PC-3 (cell line): ENCODE measurements at regions not wholly inside any gene's neighbourhood (a gene's known extent, or its start where the extent isn't known, plus 50 kb on each side); places are given as distances from the start of the nearest gene placed in this dataset.

ENCODE experiments used
- ATAC-seq: fragments of 200-7000 bp; cut with Tn5 transposase; 2 replicates; pipeline ENCODE4 v1.9.1; 2020; ENCODE audit warnings: mild to moderate bottlenecking, moderate library complexity
- BruUV-seq: library from RNA; stranded (reverse); fragments of 400-500 nt; replicated peaks from 2 replicates; lab custom pipeline; 2021; lab: Mats Ljungman, UMichigan
- CTCF ChIA-PET: fragments of 300-600 bp; sonication (Branson Sonifier 250); formaldehyde crosslinking; loops from one replicate; lab custom pipeline; 2022; ENCODE audit warnings: antibody characterized with exemption; lab: Charles Lee
- POLR2A ChIA-PET: fragments of 300-600 bp; sonication (Branson Sonifier 250); formaldehyde crosslinking; loops from one replicate; lab custom pipeline; 2022; ENCODE audit warnings: antibody characterized with exemption; ENCODE audit not compliant: unreplicated experiment; lab: Charles Lee
- DNase-seq: peaks from one replicate; pipeline ENCODE4 v3.0.0-alpha.2; 2015
- H2AFZ ChIP-seq: fragments of 300-600 bp; sonication (generic); 2 replicates; pipeline ENCODE4 v1.6.0; 2016; ENCODE audit warnings: antibody characterized with exemption, low read length
- H3F3A ChIP-seq: fragments of 300-600 bp; sonication (generic); one replicate; pipeline ENCODE4 v1.6.0; 2017; ENCODE audit warnings: antibody characterized with exemption, low read length, control low read depth, mild to moderate bottlenecking; ENCODE audit not compliant: unreplicated experiment
- H3K27ac ChIP-seq: fragments of 300-600 bp; sonication (generic); 2 replicates; pipeline ENCODE4 v1.5.1; 2016; ENCODE audit warnings: mild to moderate bottlenecking, low read length
- H3K27me3 ChIP-seq: fragments of 300-600 bp; sonication (generic); 2 replicates; pipeline ENCODE4 v1.6.1; 2016; ENCODE audit warnings: low read length, mixed read lengths
- H3K36me3 ChIP-seq: fragments of 300-600 bp; sonication (generic); 2 replicates; pipeline ENCODE4 v1.6.1; 2016; ENCODE audit warnings: low read depth, mixed run types, low read length, mixed read lengths
- H3K4me1 ChIP-seq: fragments of 300-600 bp; sonication (generic); 2 replicates; pipeline ENCODE4 v1.5.1; 2016; ENCODE audit warnings: low read length; ENCODE audit not compliant: insufficient read depth
- H3K4me2 ChIP-seq: fragments of 300-600 bp; sonication (generic); 2 replicates; pipeline ENCODE4 v1.6.0; 2016; ENCODE audit warnings: low read length
- H3K4me3 ChIP-seq: fragments of 300-600 bp; sonication (generic); 2 replicates; pipeline ENCODE4 v1.5.1; 2016; ENCODE audit warnings: mild to moderate bottlenecking, low read length, mixed read lengths
- H3K79me2 ChIP-seq: fragments of 300-600 bp; sonication (generic); 2 replicates; pipeline ENCODE4 v1.6.1; 2017; ENCODE audit warnings: low read length, mixed read lengths
- H3K9ac ChIP-seq: fragments of 300-600 bp; sonication (generic); 2 replicates; pipeline ENCODE4 v1.6.0; 2016; ENCODE audit warnings: mild to moderate bottlenecking, low read length
- H3K9me2 ChIP-seq: fragments of 300-600 bp; sonication (generic); replicated peaks from 2 replicates; pipeline ENCODE4 v1.6.1; 2016; ENCODE audit warnings: mixed run types, low read length, mixed read lengths
- H3K9me3 ChIP-seq: fragments of 300-600 bp; sonication (generic); 2 replicates; pipeline ENCODE4 v1.6.1; 2016; ENCODE audit warnings: low read length, mixed read lengths
- H4K20me1 ChIP-seq: fragments of 300-600 bp; sonication (generic); 2 replicates; pipeline ENCODE4 v1.6.1; 2016; ENCODE audit warnings: low read length, mixed read lengths
- EZH2 ChIP-seq: fragments of 300-600 bp; sonication (generic); IDR thresholded peaks from one replicate; pipeline ENCODE4 v1.6.1; 2017; ENCODE audit warnings: antibody characterized with exemption, mild to moderate bottlenecking, low read length; ENCODE audit not compliant: unreplicated experiment
- EZH2phosphoT487 ChIP-seq: fragments of 300-600 bp; sonication (generic); IDR thresholded peaks from 2 replicates; pipeline ENCODE4 v1.6.1; 2018; ENCODE audit warnings: mild to moderate bottlenecking, antibody characterized with exemption, low read length, borderline replicate concordance
- intact Hi-C: fragments of 100-400 bp; cut with micrococcal nuclease; formaldehyde crosslinking; loops from 2 replicates; pipeline ENCODE4 v1.9.0; 2023
- TF ChIP-seq, protein P1 (sequence below): fragments of 300-600 bp; sonication (generic); conservative IDR thresholded peaks from 2 replicates; pipeline ENCODE4 v1.5.1; 2017; ENCODE audit warnings: antibody characterized with exemption, low read depth, mild to moderate bottlenecking, low read length

DNA sequence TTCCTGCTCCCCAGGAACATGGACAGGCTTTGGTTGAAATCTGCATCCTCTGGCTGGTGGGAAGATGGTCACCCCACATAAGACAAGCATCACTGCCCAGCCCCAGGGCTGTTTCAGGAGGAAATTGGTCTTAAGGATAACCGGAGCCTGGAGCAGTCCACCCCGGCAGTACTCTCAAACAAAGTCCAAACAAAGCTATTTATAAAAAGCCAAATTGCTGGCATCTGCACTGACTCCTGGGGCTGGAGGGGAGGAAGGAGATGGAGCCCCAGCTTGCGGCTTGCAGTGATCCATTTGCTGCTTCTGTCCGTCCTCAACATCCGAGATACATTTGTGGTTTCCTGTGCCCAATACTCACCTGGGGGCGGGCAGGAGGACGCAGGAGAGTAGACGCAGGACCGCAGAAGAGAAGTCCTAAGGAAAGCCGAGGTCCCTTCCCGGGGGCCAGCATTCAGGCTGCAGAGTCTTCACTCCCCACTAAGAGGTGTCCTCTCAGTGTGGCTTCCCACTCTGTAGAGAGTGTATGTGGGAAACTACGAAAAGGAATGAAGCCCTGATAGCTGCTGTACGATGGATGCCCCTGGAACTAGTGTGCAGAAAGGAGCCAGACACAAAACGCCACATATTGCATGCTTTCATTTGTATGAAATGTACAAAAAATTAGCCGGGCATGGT is 107.3 kb upstream of the FGF3 start:
- no peak overlapping the region for H3K4me2 ChIP-seq
- no peaks in the 10 kb centered on the region for H4K20me1 ChIP-seq
- H2AFZ ChIP-seq = no peak overlapping the region
- no peak overlapping the region for H3K9ac ChIP-seq
- CTCF ChIA-PET = no interaction called here
- ATAC-seq (no peak), DNase-seq (no peak)
- H3K4me1 ChIP-seq = no peaks in the 10 kb centered on the region
- no peaks in the 10 kb centered on the region for H3K9me3 ChIP-seq
- no peaks in the 10 kb centered on the region for H3K79me2 ChIP-seq
- POLR2A ChIA-PET = no interaction called here
- H3K27ac ChIP-seq = no peak overlapping the region
- no peaks in the 10 kb centered on the region for H3K9me2 ChIP-seq
- intact Hi-C loops = no loop called here
- no peaks in the 10 kb centered on the region for H3F3A ChIP-seq
- H3K27me3 ChIP-seq = no peaks in the 10 kb centered on the region
- no peaks in the 10 kb centered on the region for H3K36me3 ChIP-seq
- TF ChIP-seq, protein P1, sequence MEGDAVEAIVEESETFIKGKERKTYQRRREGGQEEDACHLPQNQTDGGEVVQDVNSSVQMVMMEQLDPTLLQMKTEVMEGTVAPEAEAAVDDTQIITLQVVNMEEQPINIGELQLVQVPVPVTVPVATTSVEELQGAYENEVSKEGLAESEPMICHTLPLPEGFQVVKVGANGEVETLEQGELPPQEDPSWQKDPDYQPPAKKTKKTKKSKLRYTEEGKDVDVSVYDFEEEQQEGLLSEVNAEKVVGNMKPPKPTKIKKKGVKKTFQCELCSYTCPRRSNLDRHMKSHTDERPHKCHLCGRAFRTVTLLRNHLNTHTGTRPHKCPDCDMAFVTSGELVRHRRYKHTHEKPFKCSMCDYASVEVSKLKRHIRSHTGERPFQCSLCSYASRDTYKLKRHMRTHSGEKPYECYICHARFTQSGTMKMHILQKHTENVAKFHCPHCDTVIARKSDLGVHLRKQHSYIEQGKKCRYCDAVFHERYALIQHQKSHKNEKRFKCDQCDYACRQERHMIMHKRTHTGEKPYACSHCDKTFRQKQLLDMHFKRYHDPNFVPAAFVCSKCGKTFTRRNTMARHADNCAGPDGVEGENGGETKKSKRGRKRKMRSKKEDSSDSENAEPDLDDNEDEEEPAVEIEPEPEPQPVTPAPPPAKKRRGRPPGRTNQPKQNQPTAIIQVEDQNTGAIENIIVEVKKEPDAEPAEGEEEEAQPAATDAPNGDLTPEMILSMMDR = no peak
- TF ChIP-seq EZH2phosphoT487 = no peak
- TF ChIP-seq EZH2 = no peak
- BruUV-seq = no TSS peak
- no peak overlapping the region for H3K4me3 ChIP-seq

DNA sequence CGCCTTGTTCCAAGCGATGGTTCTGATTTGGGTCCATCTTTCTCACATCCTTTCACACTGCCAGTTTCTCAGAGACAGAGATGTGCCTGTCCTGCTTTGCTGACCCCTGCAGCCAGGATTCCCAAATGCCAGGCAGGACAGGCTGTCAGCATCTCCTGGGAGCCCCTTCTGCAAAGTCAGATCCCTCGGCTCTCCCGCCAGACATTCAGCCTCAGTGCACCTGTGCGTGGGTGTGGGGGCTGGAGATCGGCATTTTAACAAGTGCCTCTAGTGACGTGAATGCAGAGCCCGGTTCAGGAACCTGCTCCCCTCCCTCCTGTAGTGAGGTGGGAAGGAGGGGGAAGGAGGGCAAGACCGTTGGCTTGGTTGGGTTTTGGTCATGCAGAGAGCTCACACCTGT is 108.9 kb upstream of the FGF3 start:
- H3K27ac ChIP-seq = no peak overlapping the region
- no peak overlapping the region for H3K9ac ChIP-seq
- H3K4me1 ChIP-seq = no peaks in the 10 kb centered on the region
- H3K4me3 ChIP-seq = no peak overlapping the region
- no peaks in the 10 kb centered on the region for H3K27me3 ChIP-seq
- ChIA-PET CTCF (no interaction called here), POLR2A (interaction anchor here (0.6 kb wide), 1 partner anchor 20 kb away, joined by 6 read pairs; no protein-coding TSS in a partner anchor)
- no peaks in the 10 kb centered on the region for H3F3A ChIP-seq
- H2AFZ ChIP-seq = no peak overlapping the region
- DNase-seq (no peak), ATAC-seq (no peak)
- H4K20me1 ChIP-seq = no peaks in the 10 kb centered on the region
- no peaks in the 10 kb centered on the region for H3K36me3 ChIP-seq
- no peak overlapping the region for H3K4me2 ChIP-seq
- no peaks in the 10 kb centered on the region for H3K9me3 ChIP-seq
- TF ChIP-seq, protein P1 = no peak
- no peak for TF ChIP-seq EZH2
- no peak for TF ChIP-seq EZH2phosphoT487
- no TSS peak for BruUV-seq
- H3K79me2 ChIP-seq = no peaks in the 10 kb centered on the region
- no peaks in the 10 kb centered on the region for H3K9me2 ChIP-seq
- intact Hi-C loops = no loop called here

DNA sequence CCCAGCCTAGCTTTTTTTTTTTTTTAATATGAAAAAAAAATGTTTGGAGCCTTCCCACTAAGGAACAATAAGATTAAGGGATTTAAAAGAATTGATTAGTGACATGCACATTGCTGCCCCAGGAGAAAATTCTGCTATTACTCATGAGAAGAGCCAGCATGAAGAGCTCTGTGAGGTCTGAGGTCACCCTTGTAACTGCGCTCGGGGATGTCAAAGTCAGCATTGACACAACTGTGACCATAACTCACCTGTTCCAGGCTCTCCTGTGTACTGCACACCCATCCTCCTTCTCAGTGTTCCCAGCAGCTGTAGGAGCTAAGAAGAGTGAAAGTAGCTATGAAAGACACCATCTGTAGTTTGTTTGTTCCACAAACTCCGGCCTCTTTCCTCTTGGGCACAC is 109.8 kb upstream of the FGF3 start:
- no peak overlapping the region for H2AFZ ChIP-seq
- no peaks in the 10 kb centered on the region for H3K27me3 ChIP-seq
- ChIA-PET CTCF (no interaction called here), POLR2A (interaction anchor here (0.6 kb wide), 1 partner anchor 19 kb away, joined by 6 read pairs; no protein-coding TSS in a partner anchor)
- TF ChIP-seq EZH2phosphoT487 (no peak), EZH2 (no peak)
- TF ChIP-seq, protein P1 = no peak
- intact Hi-C loops = no loop called here
- DNase-seq (no peak), ATAC-seq (no peak)
- no TSS peak for BruUV-seq
- H3F3A ChIP-seq = no peaks in the 10 kb centered on the region
- H3K9me3 ChIP-seq = no peaks in the 10 kb centered on the region
- H3K4me3 ChIP-seq = no peak overlapping the region
- H3K79me2 ChIP-seq = no peaks in the 10 kb centered on the region
- no peaks in the 10 kb centered on the region for H4K20me1 ChIP-seq
- no peak overlapping the region for H3K27ac ChIP-seq
- H3K36me3 ChIP-seq = no peaks in the 10 kb centered on the region
- H3K9me2 ChIP-seq = no peaks in the 10 kb centered on the region
- no peak overlapping the region for H3K4me2 ChIP-seq
- H3K9ac ChIP-seq = no peak overlapping the region
- no peaks in the 10 kb centered on the region for H3K4me1 ChIP-seq
